HG03175 (cell line): ENCODE measurements at regions not wholly inside any gene's neighbourhood (a gene's known extent, or its start where the extent isn't known, plus 50 kb on each side); places are given as distances from the start of the nearest gene placed in this dataset.

Source experiments
- ATAC-seq: cut with Tn5 transposase; IDR thresholded peaks from one replicate; pipeline ENCODE4 v1.9.1; 2021; ENCODE audit warnings: mild to moderate bottlenecking, moderate library complexity; ENCODE audit not compliant: unreplicated experiment

DNA sequence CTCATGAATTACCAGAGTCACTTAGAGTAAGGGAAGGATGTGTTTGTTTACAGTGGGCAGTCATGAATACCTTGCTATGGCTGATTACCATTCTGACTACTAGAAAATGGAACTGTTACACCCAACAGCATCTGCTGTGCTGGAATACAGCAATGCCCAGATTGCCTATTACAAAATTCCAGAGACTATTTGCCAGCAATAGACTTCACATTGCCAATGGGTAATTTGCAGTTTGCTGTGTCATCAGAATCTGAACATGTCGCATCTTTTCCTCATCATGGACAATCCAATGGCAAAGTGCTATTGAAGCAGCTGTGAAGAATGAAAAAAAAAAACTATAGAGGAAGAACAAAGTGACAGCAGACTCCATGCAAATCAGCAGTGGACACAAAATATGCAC lies 356.6 kb downstream of the CXXC4 start:
- no peak for ATAC-seq

DNA sequence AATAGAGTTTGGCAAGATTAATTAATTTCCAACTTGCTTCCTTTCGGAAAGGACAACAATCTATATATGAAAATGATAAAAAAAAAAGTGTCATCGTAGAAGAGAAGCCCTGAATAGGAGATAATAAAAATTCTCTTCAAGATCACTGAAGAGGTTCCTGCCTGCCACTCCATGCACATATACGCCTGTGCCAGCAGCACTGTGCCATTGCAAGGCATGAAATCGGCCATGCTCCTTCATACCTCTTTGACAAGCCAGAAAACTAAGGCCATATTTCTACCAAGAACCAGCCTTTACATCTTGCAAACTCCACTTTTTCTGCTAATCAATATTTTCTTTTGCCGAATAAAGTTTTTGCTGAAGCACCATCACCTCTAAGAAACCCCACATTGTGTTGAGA lies 365.5 kb downstream of the CXXC4 start:
- ATAC-seq: no peak

DNA sequence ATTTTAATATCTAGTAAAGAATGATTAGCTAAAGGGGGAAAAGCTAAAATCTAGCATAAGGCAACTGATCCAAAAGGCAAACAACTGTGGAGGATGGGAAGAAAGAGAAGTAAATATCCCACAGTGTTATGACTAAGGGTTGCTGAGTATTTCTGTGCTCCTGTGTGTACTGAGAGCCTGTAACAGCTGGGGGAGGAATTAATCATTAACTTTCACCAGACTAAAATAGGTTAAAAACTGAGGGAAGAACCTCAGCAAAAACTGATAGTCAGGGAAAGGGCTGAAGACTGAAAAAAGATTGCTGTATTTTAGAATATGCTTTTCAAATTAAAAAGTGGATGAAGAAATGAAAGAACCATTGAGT lies 365.9 kb downstream of the CXXC4 start:
- peak; percentile 69 for ATAC-seq

DNA sequence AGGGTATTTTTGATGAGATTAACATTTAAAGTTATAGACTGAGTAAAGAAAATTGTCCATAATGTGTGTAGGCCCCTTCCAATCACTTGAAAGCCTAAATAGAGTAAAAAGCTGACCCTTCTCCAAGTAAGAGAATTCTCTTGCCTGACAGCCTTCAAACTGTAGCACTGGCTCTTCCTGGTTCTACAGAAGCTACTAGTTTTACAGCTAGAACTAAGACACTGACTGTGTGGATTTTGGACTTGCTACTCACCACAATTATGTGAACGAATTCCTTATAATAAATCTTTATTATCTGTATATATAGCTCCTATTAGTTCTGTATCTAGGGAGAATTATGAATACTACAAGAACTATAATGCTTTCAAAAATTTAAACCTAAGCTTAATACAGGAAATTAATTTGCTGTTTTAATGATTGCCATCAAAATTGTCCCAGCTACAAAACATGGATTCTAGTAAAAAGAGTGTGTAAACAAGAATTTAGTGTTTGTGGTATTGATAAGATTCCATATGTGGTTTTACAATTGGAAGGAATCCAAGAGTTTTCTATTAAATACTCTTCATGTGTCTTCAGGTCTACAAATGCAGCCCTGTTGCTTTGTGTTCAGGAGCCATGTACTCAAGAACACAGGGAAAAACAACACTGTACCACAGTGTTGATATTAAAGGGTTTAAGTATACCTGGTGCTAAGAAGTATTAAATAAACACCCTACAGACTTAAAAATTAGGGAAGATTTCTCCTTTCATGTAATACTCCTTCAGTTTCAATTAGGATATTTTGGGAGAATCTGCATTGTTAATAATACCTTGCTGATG lies 366.5 kb downstream of the CXXC4 start:
- ATAC-seq: no peak

DNA sequence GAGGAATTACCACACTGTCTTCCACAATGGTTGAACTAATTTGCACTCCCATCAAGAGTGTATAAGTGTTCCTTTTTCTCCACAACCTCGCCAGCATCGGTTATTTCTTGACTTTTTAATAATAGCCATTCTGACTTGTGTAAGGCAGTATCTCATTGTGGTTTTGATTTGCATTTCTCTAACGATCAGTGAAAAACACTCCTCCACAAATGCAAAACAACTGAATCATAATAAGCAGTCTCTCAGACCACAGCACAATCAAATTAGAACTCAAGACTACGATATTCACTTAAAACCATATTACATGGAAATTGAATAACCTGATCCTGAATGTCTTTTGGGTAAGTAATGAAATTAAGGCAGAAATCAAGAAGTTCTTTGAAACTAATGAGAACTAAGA lies 371.7 kb downstream of the CXXC4 start:
- ATAC-seq: no peak

DNA sequence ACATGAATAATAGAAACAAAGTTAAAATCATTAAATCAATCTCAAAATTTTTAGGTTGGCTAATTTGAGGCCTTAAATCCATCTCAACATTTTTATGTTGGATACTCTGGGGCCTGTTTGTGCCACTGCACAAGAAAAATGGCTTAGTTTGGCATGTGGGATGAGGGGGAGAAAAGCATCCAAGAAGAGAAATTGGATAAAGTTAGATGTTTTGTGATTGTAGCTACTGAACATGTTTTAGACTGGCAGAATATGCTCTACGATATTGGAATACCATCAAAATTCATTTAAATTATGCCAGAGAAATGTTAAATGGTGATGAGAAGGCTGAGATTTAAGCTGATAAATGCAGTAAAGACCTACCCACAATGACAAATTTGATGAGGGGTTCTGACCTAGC lies 376.9 kb downstream of the CXXC4 start:
- ATAC-seq: no peak

DNA sequence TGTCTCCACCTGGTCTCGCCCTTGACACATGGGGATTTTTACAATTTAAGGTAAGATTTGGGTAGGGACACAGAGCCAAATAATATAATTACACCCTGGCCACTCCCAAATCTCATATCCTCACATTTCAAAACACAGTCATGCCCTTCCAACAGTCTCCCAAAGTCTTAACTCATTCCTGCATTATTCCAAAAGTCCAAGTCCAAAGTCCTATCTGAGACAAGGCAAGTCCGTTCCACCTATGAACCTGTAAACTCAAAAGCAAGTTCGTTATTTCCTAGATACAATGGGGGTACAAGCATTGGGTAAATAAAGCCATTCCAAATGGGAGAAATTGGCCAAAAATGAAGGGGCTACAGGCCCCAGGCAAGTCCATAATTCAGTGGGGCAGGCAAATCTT lies 380.8 kb downstream of the CXXC4 start:
- ATAC-seq: no peak

DNA sequence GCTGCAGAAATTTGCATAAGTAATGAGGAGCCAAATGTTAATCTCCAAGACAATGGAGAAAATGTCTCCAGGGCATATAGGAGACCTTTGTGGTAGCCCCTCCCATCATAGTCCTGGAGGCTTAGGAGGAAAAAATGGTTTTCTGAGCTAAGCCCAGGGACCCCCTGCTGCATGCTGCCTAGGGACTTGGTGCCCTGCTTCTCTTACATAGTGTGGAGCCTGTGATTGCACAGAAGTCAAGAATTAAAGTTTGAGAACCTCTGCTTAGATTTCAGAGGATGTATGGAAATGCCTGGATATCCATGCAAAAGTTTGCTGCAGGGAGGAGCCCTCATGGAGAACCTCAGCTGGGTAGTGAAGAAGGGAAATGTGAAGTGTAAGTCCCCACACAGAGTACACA lies 379.4 kb upstream of the TACR3 start:
- ATAC-seq: no peak

DNA sequence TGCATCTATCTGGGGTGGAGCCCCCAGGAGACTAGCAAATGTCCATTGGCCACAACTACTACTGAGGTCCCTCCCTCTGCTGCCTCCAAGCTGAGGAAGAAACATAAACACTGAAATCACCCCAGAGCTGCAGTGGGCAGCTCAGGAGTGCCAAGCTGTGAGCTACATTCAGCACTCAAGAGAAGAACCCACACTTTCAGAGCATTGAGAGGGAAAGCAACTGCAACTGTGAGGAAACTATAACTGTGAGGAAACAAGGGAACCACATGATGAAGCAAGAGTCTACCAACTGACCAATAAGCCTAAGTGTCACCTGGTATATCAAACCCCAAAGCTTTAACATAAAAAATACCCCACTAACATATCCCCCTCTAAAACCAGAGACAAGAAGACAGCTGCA lies 373.5 kb upstream of the TACR3 start:
- no peak for ATAC-seq

DNA sequence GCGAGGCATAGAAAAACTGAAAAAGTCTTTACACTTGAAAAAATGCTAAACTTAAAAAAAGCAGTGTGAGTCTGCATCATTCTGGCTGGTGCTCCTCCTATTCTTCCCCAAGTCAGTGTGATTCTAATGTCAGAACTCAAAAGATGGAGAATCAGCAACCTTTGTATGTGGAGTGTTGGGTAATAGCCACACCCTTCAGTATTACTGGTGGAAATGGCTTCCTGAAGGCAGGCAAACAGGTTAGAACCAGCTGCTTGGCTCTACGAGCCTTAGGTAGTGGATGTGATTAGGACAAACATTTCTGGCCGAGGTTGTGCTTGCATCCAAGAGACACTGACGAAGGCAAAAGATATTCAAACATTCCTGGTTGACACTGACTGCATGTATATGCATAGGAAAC lies 353.4 kb upstream of the TACR3 start:
- ATAC-seq: no peak

DNA sequence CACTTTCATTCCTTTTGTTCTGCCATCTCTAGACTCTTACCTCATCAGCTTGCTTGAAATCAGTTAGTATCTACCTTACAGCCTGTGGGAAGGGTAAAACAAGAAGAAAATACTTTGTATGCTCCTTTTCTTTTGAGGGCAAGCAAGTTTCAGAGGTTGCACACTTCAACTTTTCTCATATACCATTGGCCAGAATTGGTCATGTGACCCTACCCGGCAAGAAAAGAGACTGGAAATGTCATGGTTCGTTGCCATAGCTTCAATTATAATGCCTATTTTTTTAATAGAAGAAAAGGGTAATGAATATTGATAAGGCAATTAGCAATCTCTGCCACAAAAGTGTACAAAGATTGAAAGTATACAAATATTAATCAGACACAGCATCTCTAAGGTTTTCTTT lies 346.7 kb upstream of the TACR3 start:
- no peak for ATAC-seq

DNA sequence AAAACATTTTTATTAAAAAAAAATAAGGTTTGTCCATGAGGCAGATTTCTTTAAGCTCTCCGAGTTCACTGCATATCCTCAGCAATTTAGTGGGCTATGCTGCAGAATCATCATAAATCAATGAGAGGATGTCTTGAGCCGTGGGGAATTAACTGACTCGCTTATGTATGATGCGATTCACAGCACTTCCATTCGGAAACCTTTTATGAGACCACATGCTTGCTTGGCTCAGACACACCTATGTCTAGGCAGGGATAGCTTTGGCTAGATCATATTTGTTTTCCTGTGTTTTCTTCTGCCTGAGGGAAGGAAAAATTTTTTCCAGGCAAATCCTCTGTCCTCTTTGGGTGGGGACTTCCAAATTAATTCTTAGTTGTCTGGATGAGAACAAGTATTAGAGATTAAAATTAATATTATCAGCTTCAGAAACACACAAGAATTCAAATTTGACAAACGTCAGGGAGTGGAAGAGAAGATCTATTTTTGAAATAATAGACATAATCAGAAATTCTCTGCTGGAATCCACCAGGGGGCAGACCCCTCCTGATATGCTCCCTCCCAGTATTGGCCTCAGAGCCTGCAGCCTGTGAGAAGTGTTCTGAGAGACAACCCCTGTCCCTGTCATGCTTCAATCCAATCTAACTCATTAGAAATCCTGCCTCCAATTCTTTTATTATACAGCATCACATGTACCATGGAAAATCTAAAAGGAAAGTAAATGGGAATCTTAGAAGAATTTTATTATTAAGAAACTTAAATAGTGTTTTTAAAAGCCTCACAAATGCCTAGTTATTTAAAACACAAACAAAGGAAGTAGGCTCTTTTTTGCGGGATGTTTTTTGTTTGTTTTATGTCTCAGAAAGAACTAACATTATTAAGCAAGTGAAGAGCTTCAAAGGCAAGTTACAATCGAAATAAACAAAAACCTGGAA lies 345.1 kb upstream of the TACR3 start:
- ATAC-seq: peak; percentile 73

DNA sequence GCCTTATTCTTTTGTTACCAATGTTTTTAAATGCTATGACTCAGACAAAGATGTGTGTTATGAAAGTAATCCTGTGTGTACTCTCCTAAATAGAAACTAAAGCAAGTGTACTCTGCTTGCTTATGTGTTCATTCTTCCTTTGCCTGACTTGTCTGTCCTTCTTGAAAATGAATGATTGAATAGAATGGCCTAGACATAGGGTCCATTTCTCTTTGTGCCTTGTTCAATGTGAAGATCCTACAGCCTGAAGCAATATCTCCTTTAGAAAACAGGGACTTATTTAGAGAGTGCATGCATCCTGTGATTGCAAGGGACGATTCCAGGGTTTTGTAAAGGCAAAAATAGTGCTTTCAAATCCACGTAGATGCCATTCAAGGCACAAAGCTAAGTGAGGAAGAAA lies 343.6 kb upstream of the TACR3 start:
- ATAC-seq: no peak

DNA sequence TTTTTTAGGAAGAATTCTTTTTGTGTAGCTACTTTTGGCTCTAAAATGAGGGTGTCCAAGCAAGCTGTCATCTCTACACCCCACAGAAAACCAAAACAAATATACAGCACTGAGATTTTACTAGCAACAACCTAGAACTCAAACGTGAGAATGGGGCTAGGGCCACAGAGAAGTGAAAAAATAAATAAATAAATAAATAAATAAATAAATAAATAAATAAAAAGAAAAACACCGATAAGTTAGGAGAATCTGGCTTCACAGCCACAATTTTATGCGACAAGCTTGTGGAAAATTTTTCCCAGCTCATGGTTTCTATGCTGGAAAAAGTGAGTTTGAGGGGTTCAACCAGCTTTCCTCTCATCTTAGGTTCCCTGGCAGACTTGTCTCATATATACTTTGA lies 324.6 kb upstream of the TACR3 start:
- no peak for ATAC-seq

DNA sequence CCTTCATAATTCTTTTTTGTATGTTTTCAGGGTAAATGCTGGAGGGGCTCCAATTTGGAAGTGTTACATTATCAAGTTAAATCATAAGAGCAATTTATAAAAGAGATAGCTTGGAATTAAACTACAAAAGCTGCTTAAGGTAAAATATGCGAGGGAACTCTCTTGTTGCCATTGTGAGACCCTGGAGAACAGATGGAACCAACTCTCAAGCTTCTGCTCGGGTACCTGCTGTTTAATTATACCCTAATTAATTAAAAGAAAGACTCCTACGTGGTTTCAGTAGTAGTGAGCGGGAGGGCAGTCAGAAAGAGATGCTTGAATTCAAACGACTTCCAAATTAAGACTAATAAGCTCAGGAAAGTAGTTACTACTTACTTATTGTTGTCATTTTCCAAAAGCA lies 313.1 kb upstream of the TACR3 start:
- no peak for ATAC-seq

DNA sequence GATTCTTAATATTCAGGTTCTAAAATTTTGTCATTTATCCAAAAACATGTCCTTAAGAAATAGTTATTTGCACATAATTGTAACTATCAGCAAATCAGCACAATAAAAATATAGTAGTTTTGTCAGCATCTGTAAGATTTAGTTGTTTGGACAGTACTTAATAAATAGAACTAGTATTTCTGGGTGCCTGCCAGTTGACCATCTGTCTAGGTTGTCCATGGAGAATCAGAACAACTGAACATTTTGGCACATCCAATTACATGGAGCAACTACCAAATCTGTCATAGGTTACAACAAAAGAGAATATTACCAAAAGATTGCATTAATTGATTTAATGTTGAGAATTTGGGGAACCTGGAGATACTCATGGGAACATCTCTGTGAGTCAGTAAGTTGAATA lies 305.5 kb upstream of the TACR3 start:
- no peak for ATAC-seq

DNA sequence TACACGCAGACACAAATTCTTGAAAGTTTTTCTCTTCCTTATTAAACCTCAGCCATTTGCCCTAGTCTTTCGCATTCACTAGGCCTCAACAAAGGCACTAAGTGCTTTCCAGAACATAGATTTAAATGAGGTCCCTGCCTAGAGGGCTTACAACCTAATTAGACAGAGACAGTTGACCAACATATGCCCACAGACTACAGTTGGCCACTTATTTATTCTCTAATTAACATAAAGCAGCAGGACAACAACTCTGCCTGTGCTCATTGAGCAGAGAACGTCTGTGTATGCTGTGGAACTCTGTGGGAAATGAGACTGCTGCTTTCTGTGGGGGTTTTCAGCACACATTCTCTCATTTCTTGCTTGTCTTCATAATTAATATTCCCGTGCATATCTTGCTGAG lies 303.0 kb upstream of the TACR3 start:
- no peak for ATAC-seq

DNA sequence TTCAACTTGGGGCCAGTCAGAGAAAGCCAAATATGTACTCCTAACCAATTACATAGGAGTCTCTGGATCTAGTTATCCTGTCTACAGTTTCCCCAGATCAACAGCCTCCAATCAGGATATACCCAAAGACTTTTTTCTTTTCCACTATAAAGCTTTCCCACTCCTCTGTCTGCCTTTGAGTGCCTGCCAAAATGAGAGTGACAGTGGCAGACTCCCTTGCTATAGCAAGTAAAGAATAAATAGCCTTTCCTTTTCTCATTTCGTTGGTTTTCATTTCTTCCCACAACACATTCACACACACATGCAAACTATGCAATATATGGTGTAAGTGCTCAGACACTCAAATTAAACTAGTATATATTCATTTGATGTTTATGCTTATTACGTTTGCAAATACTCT lies 302.4 kb upstream of the TACR3 start:
- no peak for ATAC-seq

DNA sequence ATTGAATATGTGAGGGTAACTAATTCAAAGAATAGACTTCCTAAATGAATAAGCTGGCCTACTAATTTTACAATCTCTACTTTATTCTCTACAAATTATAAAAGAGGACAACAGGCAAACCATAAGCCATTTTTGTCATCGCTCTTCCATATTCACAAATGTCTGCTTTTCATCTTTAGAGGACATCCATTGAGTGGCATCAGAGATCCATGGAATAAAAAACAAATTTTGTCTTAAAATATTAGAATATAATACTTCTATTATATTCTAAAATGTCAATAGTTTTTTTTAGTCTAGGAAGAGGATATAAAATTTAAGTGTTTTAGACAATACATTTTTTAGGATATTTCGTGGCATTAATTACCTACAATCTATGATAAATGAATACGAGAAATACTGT lies 300.9 kb upstream of the TACR3 start:
- no peak for ATAC-seq

DNA sequence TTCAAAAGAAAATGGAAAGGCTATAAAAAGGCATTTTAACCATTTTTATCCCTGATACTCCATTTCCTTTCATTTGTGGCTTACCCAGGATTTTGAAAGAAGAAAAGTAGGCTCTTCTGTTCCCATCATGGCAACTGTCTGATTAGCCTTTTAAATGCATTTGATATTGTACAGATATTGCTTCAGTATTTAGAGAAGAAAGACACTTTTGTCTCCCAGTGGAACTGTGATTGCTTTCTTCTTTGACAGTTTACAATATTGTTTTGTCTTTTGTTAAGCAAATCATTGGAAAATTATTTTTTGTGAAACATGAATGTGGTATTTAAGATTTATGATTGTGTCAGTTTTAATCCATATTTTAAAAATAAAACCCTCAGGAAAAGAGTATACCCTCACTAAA lies 297.4 kb upstream of the TACR3 start:
- ATAC-seq: no peak

DNA sequence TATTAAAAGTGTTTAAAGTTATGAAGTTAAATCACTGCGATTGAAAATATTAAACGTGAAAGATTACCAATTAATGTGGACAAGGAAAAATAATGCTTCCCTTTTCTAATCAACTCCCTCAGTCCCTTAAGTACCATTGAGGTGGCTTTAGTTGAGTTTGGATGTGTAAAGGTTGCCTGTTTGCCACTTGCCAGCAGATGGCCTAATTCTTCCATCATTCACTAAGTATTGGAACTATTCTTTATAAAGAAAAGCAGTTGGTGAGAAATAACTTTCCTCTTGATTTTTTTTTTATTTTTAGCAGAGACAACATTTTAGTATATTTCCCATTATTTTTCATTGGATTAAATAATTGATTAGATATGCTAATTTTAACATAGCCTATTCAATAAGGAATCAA lies 295.9 kb upstream of the TACR3 start:
- no peak for ATAC-seq

DNA sequence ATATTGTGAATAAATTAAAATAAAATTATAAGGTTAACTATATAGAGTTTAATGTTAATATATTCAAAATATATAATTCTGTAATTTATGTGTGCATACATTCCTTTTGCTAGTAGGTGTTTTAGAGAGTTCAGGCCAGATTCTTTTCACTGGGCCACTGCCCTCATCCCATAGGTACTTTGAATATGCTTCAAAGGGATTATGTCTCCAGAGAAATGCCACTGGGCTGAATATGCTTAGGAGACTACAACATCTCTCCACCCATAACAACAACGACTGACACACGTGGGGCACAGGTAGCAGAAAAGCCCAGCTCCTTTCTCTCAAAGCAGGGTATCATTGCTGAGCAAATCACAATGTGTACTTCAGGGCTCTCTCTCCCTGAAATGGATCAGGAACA lies 290.9 kb upstream of the TACR3 start:
- ATAC-seq: no peak
